Upper lobe of left lung (tissue), 4 donors: ENCODE measurements at regions not wholly inside any gene's neighbourhood (a gene's known extent, or its start where the extent isn't known, plus 50 kb on each side); places are given as distances from the start of the nearest gene placed in this dataset.
"Not testable (repeated sequence)": the region's sequence is repeated elsewhere in the genome, so short reads cannot be mapped to it uniquely, and the experiment has no call there.

ENCODE experiments used
- CTCF ChIP-seq, 6 experiments: fragments of 450-650 bp in 4 of 6; fragments of 200-600 bp in 2 of 6; sonication (generic) in 2 of 6; IDR thresholded peaks; one replicate each; pipeline ENCODE4 v1.5.1; 2016 to 2019; ENCODE audit warnings: antibody characterized with exemption in 6 of 6
- POLR2A ChIP-seq, 4 donors: fragments of 450-650 bp; IDR thresholded peaks; one replicate each; pipeline ENCODE4 v1.5.1; 2016 to 2017; ENCODE audit warnings: antibody characterized with exemption in 4 of 4, mild to moderate bottlenecking in 2 of 4

DNA sequence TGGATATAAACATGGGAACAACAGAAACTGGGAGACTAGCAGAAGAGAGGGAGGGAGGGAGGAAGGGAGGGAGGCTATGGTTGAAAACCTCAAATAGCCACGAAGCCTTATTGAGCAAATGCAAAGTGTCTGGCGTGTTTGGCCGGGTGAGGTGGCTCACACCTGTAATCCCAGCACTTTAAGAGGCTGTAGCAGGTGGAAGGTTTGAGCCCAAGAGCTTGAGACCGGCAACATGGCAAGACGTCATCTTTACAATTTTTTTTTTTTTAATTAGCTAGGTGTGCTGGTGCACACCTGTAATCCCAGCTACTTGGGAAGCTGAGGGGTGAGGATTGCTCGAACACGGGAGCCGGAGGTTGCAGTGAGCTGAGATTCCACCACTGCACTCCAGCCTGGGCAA lies 139.2 kb upstream of the TPTE start:
- not testable (repeated sequence) for TF ChIP-seq POLR2A, CTCF (IDR thresholded peaks at IDR 0.05)
